Loucy (cell line): ENCODE measurements at regions not wholly inside any gene's neighbourhood (a gene's known extent, or its start where the extent isn't known, plus 50 kb on each side); places are given as distances from the start of the nearest gene placed in this dataset.

Experiments used
- H2AFZ ChIP-seq: fragments of 200-600 bp; sonication (generic); 2 replicates; pipeline ENCODE4 v1.6.0; 2016; ENCODE audit warnings: antibody characterized with exemption, mild to moderate bottlenecking, low read length, moderate library complexity
- H3F3A ChIP-seq: fragments of 200-600 bp; 2 replicates; pipeline ENCODE4 v1.6.0; 2016; ENCODE audit warnings: antibody characterized with exemption, low read depth, mild to moderate bottlenecking
- H3K27me3 ChIP-seq: fragments of 200-600 bp; sonication (generic); 2 replicates; pipeline ENCODE4 v1.6.1; 2014; ENCODE audit warnings: low read length, mild to moderate bottlenecking; ENCODE audit not compliant: insufficient read depth, poor library complexity, severe bottlenecking
- H3K36me3 ChIP-seq: fragments of 200-600 bp; sonication (generic); 2 replicates; pipeline ENCODE4 v1.6.1; 2016; ENCODE audit warnings: low read length; ENCODE audit not compliant: insufficient read depth
- H3K4me1 ChIP-seq: fragments of 200-600 bp; sonication (generic); 2 replicates; pipeline ENCODE4 v1.5.1; 2014; ENCODE audit warnings: low read length, mild to moderate bottlenecking; ENCODE audit not compliant: insufficient read depth, poor library complexity, severe bottlenecking
- H3K4me2 ChIP-seq: fragments of 200-600 bp; sonication (generic); 2 replicates; pipeline ENCODE4 v1.6.0; 2014; ENCODE audit warnings: antibody characterized with exemption, low read length, low read depth, mild to moderate bottlenecking; ENCODE audit not compliant: poor library complexity, severe bottlenecking
- H3K4me3 ChIP-seq: fragments of 200-600 bp; sonication (generic); 2 replicates; pipeline ENCODE4 v1.5.1; 2014; ENCODE audit warnings: low read length, mild to moderate bottlenecking, mixed read lengths; ENCODE audit not compliant: poor library complexity, severe bottlenecking
- H3K79me2 ChIP-seq: fragments of 200-600 bp; sonication (generic); 2 replicates; pipeline ENCODE4 v1.6.1; 2014; ENCODE audit warnings: low read length; ENCODE audit not compliant: insufficient read depth
- H3K9ac ChIP-seq: fragments of 200-600 bp; sonication (generic); 2 replicates; pipeline ENCODE4 v1.6.0; 2014; ENCODE audit warnings: mild to moderate bottlenecking, low read depth, low read length, moderate library complexity; ENCODE audit not compliant: poor library complexity, severe bottlenecking
- H3K9me2 ChIP-seq: fragments of 200-600 bp; sonication (generic); replicated peaks from 2 replicates; pipeline ENCODE4 v1.6.1; 2016; ENCODE audit warnings: low read depth, low read length, mixed read lengths
- H3K9me3 ChIP-seq: fragments of 200-600 bp; sonication (generic); 2 replicates; pipeline ENCODE4 v1.6.1; 2014; ENCODE audit warnings: mild to moderate bottlenecking, antibody characterized with exemption, low read length, low read depth; ENCODE audit not compliant: insufficient read depth
- H4K20me1 ChIP-seq: fragments of 200-600 bp; sonication (generic); 2 replicates; pipeline ENCODE4 v1.6.0; 2014; ENCODE audit warnings: antibody characterized with exemption, low read length, mild to moderate bottlenecking; ENCODE audit not compliant: insufficient read depth, poor library complexity, severe bottlenecking
- CTCF ChIP-seq: fragments of 200-600 bp; sonication (generic); conservative IDR thresholded peaks from 2 replicates; pipeline ENCODE4 v1.5.1; 2014; ENCODE audit warnings: mild to moderate bottlenecking, antibody characterized with exemption, low read length
- EZH2phosphoT487 ChIP-seq: fragments of 200-600 bp; IDR thresholded peaks from 2 replicates; pipeline ENCODE4 v1.6.1; 2018; ENCODE audit warnings: antibody characterized with exemption, mild to moderate bottlenecking, moderate library complexity, borderline replicate concordance

GRCh38 chr4:188727746-188728145 is 588.5 kb downstream of the TRIML1 start:
- no peak overlapping the region for H3K4me3 ChIP-seq
- H3K27me3 ChIP-seq, result no peaks in the 10 kb centered on the region
- no peak overlapping the region for H2AFZ ChIP-seq
- no peaks in the 10 kb centered on the region for H4K20me1 ChIP-seq
- no peak overlapping the region for H3K4me2 ChIP-seq
- no peak overlapping the region for H3K9ac ChIP-seq
- no peaks in the 10 kb centered on the region for H3F3A ChIP-seq
- H3K4me1 ChIP-seq, result no peaks in the 10 kb centered on the region
- TF ChIP-seq EZH2phosphoT487, result no peak
- TF ChIP-seq CTCF, result no peak
- H3K36me3 ChIP-seq, result no peaks in the 10 kb centered on the region
- H3K9me2 ChIP-seq, result no peaks in the 10 kb centered on the region
- no peaks in the 10 kb centered on the region for H3K79me2 ChIP-seq
- H3K9me3 ChIP-seq, result 0 out of 2 replicates have a peak, but pooled peaks cover 7% of the 10 kb centered on the region

GRCh38 chr4:188728359-188728758 is 589.1 kb downstream of the TRIML1 start:
- Histone ChIP-seq H3K9me3 (peaks cover 7% of the 10 kb centered on the region; the same call in 1 of the 2 replicates), H3K4me2 (no peak overlapping the region), H2AFZ (no peak overlapping the region), H3F3A (no peaks in the 10 kb centered on the region), H3K27me3 (no peaks in the 10 kb centered on the region), H4K20me1 (no peaks in the 10 kb centered on the region), H3K9me2 (no peaks in the 10 kb centered on the region), H3K4me3 (no peak overlapping the region), H3K9ac (no peak overlapping the region), H3K4me1 (no peaks in the 10 kb centered on the region), H3K36me3 (no peaks in the 10 kb centered on the region), H3K79me2 (no peaks in the 10 kb centered on the region)
- TF ChIP-seq EZH2phosphoT487, result no peak
- no peak for TF ChIP-seq CTCF

GRCh38 chr4:188732131-188732530 is 592.9 kb downstream of the TRIML1 start:
- Histone ChIP-seq H3K79me2 (no peaks in the 10 kb centered on the region), H3K4me3 (no peak overlapping the region), H3K27me3 (no peaks in the 10 kb centered on the region), H3K4me1 (no peaks in the 10 kb centered on the region), H3K9me3 (no peaks in the 10 kb centered on the region; the same call in 1 of the 2 replicates), H3K36me3 (no peaks in the 10 kb centered on the region), H4K20me1 (no peaks in the 10 kb centered on the region), H3F3A (no peaks in the 10 kb centered on the region), H3K9me2 (no peaks in the 10 kb centered on the region), H3K9ac (no peak overlapping the region), H3K4me2 (no peak overlapping the region), H2AFZ (no peak overlapping the region)
- TF ChIP-seq CTCF (no peak), EZH2phosphoT487 (no peak)
